GM12891 (cell line): ENCODE measurements at regions not wholly inside any gene's neighbourhood (a gene's known extent, or its start where the extent isn't known, plus 50 kb on each side); places are given as distances from the start of the nearest gene placed in this dataset.

Source experiments
- PAX5 ChIP-seq: IDR thresholded peaks from 2 replicates; pipeline ENCODE4 v1.6.1; 2011; ENCODE audit warnings: low read length, moderate library complexity, mild to moderate bottlenecking; ENCODE audit not compliant: insufficient read depth, severe bottlenecking
- POLR2A ChIP-seq: IDR thresholded peaks from 2 replicates; pipeline ENCODE4 v1.6.1; 2011; ENCODE audit warnings: low read depth, low read length, control low read depth
- POLR2AphosphoS5 ChIP-seq: IDR thresholded peaks from 2 replicates; pipeline ENCODE4 v1.6.1; 2011; ENCODE audit warnings: low read depth, low read length, control low read depth
- POU2F2 ChIP-seq: IDR thresholded peaks from 2 replicates; pipeline ENCODE4 v1.6.1; 2011; ENCODE audit warnings: low read depth, mild to moderate bottlenecking, control low read depth, low read length, moderate library complexity
- SPI1 ChIP-seq: IDR thresholded peaks from 2 replicates; pipeline ENCODE4 v1.6.1; 2011; ENCODE audit warnings: low read depth, low read length, control low read depth
- TAF1 ChIP-seq: IDR thresholded peaks from 2 replicates; pipeline ENCODE4 v1.6.1; 2011; ENCODE audit warnings: low read depth, low read length, control low read depth

- TF ChIP-seq POLR2A: no peak
- TF ChIP-seq SPI1: no peak
- no peak for TF ChIP-seq POLR2AphosphoS5
- no peak for TF ChIP-seq TAF1
- TF ChIP-seq PAX5: no peak
- TF ChIP-seq POU2F2: no peak
Measured at GRCh38 chr2:200181755-200182154, 124.7 kb upstream of the SPATS2L start.
